HG02943 (cell line): ENCODE measurements at regions not wholly inside any gene's neighbourhood (a gene's known extent, or its start where the extent isn't known, plus 50 kb on each side); places are given as distances from the start of the nearest gene placed in this dataset.
"Not testable (repeated sequence)": the region's sequence is repeated elsewhere in the genome, so short reads cannot be mapped to it uniquely, and the experiment has no call there.

Experiments
- ATAC-seq: cut with Tn5 transposase; IDR thresholded peaks from one replicate; pipeline ENCODE4 v1.9.1; 2021; ENCODE audit warnings: mild to moderate bottlenecking, low read depth, moderate library complexity; ENCODE audit not compliant: unreplicated experiment

DNA sequence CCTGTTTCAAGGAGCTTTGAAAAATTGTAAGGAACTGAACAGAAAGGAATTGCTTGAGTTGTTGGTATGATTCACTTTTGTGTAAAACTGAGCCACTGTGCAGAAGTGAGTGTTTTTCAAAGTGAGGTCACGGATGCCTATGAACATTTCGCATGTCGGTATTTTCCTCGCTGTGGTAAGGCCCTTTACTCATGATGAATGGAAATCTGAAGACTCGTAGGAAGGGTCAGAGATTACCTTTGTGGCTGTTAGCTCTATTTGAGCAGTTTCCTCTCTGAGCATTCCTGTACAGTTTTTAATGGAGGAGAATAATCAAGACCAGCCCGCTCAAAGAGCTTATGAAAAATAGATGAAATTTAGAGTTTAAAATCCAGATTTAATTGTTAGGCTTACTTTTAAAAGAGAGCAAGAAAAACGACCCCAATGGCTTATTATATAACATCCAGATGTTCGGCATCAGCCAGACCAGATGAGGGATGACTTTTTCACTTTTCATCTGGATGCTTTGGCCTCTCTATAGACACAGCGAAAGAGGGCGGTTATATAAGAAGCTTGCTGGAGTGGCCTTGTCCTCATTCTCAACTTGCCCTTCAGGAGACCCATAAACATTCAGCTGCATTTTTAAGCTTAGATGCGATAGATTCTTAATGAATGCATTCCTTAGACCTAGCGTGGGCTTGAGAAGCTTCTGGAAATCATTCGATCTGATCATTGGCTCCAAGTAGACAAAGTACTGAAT is 99.5 kb downstream of the CD83 start:
- ATAC-seq, result no peak

DNA sequence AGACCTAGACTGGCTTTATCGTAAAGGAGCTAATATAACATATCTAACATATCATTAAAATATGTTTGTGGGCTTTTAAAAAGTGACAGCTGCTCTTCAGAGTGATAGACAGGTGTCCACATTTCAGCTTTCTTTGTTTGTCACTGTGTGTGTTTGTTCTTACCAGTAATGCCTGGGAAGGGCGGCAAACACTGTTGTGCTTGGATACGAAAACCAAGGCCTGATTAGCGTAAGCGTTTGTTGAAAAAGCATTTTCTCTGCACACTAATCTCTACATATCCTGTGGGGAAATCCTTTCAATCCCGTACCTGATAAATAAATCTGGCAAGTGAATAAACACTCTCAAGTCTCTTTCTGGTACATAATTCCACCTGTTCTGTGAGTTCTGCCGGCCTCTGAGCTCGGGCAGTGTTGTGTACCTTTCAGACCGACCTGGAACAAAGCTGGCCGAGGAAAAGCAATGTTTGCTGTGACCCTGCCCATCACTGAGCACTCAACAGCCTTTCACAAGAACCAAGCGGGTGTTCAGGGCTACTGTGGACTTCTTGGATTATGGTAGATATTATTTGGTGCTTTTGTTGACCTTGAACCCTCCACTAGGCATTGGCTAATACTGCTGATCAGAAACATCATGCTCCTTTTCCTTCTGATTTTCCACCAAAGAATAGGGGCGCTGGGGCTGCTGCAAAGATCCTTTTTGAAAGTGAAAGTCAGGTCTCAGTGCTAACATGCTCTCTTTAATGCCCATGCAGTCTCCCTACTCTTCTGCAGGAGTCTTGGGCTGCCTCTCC is 100.4 kb downstream of the CD83 start:
- ATAC-seq, result no peak

DNA sequence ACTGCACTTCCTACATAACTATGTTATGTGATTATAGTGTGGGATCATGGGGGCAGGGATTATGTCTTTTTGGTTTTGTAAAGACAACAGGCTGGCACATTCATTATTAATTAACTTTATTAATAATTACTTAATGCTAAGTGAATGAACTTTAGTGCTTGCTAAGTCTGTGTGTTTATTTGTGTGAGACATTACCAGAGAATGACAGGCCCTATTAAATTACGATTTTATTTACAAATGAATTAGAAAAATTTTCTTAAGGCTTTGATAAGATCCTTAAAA is 100.9 kb downstream of the CD83 start:
- no peak for ATAC-seq

DNA sequence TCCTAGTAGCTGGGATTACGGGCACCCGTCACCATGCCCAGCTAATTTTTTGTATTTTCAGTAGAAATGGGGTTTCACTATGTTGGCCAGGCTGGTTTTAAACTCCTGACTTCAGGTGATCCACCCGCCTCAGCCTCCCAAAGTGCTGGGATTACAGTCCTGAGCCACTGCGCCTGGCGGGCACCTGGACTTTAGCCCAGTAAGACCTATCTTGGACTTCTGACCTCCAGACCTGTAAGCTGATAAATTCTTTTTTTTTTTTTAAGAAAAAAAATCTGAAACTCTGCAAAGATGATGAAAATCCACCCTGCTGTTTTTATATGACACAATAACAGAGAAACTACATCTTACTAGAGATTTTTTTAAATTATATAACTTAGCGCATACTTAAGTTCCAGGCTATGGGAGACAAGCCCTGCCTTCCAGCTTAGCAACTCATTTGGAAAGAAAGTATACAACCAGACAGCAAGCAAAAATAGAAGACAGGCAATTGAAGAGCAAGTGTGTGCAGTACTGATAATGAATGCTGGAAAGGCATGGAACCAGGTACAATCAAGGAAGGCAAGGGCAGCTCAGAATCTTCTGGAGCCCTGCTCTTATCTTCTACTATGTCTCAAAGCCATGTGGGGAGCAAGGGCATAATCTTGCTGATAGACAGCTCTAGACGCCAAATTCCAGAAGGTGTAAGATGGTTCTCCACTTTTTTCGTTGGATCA is 104.2 kb downstream of the CD83 start:
- no peak for ATAC-seq

DNA sequence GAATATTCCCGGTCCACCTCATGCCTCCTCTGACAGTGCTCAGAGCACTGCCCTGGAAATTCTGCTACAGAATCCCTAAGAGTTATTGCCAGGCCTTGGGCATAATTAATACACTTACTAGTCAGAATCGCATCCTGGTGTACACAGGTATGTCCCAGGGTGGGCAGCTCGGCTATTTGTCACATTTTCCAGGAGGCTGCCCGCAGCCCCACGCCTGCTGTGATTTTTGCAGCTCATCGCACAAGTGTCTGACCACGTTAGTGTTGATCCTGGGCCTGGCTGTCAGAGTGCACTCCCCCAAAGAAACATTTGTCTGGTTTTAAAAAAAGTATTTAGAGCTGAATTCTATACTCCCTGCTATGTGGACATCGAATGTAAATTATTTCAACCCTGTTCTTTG is 105.4 kb downstream of the CD83 start:
- no peak for ATAC-seq

DNA sequence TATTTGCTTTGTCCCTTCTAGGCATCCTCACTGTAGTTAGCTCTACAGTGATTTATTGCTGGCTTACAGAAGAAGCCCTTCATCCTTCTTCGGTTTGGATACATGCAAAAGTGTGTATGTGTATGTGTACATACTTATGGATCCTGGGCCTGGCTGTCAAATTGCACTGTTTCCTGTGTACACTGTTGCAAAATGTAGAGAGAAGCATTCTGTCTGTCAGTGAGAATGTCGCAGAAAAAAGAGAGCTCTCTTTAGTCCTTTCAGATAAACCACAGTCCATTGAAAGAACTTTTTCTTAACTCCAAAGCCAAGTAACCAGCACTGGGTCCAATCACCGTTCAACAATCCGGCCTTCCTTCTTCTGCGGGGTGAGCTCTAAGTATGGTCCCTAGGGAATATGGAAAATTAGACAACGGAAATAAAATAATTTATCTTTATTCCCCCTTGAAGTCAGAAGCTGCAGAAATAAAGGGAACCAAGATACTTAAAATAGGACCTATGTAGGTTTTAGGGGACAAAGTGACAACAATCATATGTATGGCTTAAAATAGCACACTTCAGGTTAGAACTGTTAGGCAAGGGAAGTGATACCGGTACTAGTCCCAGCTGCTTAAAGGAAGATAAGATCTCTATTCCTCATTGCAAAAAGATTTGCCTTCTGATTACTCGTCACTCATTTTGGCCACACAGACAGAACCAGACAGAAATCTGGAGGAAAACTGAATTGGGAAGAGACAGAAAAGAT is 107.0 kb downstream of the CD83 start:
- ATAC-seq, result no peak

DNA sequence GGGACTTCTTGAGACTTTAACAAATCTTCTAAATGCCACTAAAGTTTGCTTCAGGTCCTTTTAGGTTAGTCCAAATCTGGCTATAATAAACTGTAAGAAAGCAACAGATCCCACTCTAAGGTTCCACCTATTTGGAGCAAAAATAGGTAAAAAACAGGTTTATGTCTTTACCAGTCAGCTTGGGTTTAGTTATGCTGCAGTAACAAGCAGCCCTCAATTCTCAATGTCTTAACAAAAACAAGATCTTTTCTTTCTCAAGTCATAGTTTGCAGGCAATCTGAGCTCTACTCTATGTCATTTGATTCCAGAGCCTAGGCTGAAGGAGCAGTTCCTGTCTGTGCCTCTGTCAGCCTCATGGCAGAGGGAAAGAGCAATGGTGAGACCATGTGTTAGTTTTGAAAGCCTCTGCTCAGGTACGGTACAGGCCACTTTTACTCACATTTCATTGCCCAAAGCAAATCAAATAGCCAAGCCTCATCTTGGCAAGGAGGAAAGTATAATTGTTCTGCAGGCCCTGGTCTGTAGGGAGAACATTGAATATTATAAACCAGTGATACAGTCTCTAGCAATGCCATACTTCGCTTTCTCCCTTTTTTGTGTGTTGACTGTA is 108.6 kb downstream of the CD83 start:
- no peak for ATAC-seq

DNA sequence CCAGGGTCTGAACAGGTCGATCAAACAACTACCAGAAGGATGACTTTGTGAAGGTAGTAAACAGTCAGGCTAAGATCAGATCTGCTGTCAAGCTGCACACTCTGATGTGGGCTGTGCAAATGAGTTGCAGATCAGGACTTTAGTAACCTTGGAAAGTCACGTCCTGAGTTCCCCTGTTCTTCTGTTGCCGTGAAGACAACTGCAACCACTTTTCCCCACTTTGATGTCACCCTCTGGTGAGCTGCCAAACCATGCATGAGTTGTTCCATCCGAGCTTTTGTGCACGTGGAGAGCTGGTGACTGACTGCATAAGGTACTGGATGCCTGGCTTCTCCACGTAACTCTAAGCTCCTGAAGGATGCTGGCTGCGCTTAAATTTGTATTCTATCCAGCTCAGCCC is 111.0 kb downstream of the CD83 start:
- ATAC-seq, result no peak

DNA sequence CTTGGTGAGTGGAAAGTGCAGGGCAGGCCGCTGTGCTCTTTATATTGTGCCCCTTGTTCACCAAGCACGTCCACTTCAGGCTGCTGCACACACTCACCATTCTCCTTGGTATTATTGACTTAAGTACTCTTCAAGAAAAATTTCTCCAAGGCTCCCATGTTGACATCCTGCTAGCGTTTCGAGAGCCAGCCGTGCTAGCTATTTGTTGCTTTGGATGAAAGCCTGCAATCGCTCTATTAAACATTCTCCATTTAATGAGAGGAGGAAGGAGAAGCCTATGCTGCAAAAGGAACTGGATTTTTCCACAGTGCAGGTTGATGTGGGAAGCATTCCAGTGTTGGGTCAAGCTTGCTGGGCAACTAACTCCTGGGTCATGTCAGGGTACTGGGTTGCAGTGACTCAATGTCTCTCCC is 113.5 kb downstream of the CD83 start:
- no peak for ATAC-seq

DNA sequence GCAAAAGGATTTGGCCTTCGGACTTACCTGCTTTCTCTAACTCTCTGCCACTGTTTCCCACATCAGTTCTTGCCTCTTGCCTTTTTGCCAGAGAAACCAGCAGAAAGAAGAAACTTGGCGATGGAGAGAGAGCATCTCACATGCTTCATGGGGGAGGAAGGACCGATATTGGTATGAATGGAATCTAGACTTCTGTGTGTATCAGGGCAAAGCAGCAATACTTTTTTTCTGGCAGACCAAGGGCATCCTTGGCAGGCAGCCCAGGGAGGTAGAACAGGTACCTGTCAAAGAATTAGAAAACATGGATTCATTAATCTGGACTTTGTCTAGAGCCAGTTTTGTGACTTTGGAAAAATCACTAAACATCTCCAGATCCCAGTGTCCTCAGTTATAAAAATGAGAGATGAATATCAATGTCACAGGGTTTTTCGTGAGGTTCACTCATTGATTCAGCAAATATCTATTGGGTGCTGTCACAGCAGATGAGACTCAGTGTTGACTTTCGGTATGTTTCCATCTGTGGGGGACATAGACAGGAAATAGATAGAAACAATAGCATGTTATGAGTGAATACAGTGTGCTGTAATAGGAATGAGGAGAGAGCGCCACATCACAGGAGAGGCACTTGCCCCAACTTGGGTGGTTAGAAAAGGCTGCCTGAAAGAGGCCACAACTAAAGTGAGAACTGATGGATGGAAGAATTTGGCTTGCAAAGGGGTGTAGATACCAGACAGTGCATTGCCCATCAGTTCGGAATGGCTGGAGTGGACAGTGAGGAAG is 114.1 kb downstream of the CD83 start:
- no peak for ATAC-seq

DNA sequence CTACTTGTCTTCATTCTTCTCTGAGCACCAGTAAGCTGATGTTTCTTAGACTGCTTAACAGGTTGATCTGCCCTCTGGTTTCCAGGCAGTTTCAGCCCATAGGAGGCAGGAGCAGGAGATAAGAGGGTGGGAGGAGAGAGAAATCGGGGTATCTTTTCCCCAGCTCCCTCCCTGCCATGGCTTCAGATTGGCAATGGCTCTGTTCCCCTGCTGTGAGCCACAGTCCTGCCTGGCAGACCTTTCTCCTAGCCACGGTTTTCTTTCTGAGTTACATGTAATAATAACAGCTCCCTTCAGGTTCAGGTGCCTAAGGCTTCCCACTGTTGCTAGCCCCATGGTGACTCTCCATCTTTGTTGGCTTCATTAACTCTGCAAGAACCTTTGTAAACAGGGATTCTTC is 115.3 kb downstream of the CD83 start:
- no peak for ATAC-seq

DNA sequence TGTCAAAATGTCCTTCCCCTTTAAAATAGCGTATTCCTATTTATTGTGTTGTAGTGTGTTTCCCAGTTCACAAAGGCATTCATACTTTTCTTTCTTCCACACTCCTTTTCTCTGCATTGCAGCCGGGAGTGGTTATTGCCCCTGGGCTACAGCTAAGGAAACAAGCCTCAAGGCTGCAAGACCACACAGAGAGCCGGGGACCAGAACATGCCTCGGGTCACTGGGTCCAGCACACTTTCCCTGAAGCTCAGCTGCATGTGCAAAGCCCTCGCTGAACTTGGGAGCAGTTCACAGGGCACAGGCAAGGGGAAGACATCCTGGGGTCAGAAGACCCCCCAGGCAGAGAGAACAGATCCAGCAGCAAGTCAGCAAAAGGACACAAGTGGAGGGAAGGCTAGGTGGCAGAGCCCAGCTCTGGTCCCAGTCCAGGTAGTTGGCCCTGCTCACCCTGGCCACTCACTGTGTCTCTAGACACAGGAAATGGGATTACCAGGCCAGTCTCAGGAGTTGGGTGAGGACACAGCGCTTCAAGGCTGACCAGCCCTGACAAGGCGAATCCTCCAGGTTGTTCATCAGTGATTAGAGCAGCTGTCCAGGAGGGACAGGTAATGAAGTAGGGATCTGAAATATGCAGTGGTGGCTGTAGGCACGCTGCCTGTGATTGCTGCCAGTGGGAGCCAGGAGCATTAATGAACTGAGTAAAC is 118.2 kb downstream of the CD83 start:
- ATAC-seq, result no peak

DNA sequence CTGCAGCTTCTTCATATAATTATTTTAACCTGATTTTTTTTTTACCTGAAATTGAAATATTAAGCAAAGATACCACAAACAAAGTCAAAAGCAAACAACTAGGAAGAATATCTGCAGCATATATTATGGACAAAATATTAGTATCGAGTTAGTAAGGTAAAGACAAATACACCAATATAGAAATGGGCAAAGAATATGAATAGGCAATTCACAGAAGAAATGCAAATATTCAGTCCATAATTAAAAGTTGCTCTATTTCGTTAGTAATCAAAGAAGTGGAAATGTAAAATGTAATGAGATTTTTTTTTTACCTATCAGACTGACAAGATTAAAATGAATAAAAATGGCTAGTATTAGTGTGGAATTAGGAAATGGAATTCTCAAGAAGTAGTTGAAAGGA is 121.5 kb downstream of the CD83 start:
- no peak for ATAC-seq

DNA sequence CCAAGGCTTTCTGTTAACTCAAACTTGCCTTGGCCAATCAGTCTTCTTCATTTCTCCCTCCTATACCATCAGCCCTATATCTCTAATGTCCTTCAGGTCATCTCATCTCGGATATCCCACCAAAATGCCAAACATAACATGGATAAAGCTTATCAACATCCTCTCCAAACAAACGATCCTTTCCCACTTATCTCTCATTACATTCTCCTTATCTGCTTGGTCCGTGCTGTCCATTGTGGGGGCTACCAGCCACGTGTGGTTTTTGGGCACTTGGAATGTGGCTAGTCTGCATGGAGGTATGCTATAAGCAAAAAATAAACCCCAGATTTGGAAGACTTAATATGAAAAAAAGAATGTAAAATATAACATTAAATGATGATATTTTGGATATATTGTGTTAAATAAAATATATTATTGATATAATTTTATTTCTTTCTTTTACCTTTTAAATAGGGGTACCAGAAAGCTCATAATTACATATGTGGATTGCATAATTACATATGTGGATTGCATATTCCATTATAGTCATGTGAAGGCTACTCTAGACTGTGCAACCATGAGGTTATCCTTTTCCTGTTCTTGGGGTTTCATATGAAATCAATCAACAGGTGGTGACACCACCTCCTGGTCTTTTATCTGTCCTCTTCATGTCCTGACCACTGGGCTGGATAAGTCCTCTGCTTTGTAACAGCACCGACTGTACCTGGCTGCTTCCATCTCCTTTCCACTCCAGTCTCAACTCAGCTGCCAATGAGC is 123.0 kb downstream of the CD83 start:
- ATAC-seq, result peak; percentile 41

DNA sequence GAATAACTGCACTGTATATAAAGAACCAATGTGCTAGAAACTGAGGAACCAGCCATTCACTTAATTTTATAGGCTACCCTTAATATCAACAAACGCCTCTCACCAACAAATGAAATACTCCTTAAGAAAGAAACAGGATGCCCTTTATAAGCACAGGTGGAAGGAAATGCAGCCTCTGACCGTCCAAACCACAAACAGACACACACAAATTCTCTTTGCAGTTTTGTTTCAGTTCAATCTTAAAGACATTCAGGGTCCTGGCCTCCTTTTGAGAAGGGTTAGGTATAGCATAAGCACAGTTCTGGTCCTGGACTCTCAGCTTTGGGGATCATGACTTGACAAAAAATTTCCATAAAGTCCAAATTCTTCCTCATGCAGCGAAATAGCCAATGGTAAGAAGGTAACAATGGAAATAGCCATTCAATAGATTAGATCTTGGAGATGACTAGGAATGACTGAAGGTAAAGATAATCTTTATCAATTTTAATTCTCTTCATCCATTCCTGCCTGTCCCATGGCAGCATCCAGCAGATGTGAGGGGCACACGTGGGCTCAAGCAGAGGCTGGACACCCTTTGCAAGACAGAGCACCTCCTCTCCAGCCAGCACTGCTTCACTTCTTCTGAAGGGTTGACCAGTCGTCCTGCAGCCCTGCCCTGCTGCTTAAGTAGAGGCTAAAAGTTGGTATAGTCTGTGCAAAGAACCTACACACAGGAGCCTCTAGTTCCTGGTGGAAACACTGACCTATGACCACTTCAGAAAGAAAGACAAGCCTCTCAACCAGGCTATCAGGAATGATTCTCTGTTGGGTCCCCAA is 123.9 kb downstream of the CD83 start:
- peak; percentile 84 for ATAC-seq

DNA sequence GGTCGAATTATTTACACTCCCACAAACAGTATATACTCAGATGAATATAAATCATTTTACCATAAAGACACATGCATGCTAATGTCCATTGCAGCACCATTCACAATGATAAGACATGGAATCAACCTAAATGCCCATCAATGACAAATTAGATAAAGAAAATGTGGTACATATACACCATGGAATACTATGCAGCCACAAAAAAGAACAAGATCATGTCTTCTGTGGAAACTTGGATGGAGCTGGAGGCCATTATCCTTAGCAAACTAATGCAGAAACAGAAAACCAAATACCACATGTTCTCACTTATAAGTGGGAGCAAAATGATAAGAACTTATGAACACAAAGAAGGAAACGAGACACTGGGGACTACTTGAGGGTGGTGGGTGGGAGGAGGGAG is 125.3 kb downstream of the CD83 start:
- not testable (repeated sequence) for ATAC-seq

DNA sequence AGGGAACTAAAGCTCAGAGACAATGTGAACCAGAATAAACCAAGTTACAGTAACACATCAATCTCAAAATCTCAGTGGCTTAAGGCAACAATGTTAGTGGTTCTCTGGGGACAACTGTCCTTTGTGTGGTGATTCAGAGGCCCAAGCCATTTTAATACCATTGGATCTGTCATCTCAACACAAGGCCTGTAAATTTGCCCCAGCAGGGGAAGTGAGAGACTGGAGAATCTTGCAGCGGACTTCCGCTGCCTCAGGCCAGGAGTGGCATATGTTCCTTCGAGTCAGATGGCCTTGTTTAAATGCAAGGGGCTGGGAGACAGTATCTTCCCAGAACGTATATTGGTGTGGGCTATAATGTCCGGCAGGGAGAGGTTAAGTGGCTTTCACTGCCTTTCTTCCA is 126.0 kb downstream of the CD83 start:
- no peak for ATAC-seq

DNA sequence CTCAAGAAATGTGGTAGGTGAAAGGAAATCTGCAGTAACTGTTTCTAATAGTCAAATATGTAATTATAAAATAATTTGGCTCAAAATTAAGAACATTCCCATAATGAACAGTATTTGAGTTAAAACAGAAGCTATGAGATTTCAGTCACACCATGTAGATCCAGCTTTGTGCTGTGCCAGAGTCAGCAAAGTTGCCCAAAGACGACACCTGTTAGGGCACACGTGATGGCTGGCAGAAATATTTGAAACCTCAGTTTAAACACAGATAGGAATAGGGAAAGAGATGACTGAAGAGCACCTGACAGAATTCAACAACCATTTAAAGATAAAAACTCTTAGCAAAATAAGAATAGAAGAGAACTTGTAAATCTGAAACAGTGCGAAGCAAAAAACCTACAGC is 129.3 kb downstream of the CD83 start:
- no peak for ATAC-seq
